Activated CD8-positive, alpha-beta memory T cell treated with anti-CD3 and anti-CD28 coated beads for 4 hours (primary cell): ENCODE measurements at regions not wholly inside any gene's neighbourhood (a gene's known extent, or its start where the extent isn't known, plus 50 kb on each side); places are given as distances from the start of the nearest gene placed in this dataset.

Experiments used
- DNase-seq, 2 donors: peaks; one replicate each; pipeline ENCODE4 v3.0.0-alpha.2; 2020; ENCODE audit warnings: low read depth in 2 of 2

DNA sequence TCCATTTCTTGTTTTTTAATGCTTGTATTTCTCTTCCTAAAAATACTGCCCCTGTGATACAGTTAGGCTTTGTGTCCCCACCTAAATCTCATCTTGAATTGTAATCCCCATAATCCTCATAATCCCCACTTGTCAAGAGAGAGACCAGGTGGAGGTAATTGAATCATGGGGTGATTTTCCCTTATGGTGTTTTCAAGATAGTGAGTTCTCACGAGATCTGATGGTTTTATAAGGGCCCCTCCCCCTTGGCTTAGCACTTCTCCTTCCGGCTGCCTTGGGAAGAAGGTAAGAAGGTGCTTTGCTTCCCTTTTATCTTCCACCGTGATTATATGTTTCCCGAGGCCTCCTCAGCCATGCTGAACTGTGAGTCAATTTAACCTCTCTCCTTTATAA is 227.4 kb downstream of the MAN2A1 start:
- no peak for DNase-seq

DNA sequence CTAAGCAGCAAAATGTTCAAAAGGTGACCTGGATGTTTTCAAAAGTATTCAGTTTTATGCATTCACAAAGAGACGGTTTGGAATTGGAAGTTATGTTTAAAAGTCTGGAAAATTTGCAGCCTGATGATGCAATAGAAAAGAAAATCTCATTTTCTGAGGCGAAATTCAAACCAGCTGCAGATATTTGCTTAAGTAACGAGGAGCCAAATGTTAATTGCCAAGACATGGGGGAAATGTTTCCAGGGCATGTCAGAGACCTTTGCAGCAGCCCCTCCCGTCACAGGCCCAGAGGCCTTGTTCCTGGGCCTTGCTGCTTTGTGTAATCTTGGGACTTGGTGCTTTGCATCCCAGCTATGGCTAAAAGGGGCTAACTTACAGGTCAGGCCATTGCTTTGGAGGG is 228.2 kb downstream of the MAN2A1 start:
- no peak for DNase-seq

DNA sequence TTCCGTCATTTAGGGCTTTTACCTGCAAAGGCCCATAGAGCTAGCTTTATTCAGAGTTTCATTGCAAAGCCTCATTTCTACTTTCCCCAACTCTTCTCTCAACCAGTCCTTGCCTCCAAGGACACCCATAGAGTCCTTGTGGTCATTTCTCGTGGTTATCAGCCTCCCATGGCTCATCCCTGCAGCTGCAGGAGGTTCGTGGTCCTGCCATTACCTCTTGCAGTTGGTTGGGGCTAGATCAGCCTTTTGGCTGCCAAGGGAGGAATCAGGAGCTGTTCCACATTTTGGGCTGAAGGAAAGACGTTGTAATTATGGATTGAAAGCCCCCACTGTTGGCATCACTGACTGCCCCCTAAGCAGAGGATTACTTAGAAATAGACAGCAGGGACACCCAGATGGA is 231.0 kb downstream of the MAN2A1 start:
- no peak for DNase-seq

DNA sequence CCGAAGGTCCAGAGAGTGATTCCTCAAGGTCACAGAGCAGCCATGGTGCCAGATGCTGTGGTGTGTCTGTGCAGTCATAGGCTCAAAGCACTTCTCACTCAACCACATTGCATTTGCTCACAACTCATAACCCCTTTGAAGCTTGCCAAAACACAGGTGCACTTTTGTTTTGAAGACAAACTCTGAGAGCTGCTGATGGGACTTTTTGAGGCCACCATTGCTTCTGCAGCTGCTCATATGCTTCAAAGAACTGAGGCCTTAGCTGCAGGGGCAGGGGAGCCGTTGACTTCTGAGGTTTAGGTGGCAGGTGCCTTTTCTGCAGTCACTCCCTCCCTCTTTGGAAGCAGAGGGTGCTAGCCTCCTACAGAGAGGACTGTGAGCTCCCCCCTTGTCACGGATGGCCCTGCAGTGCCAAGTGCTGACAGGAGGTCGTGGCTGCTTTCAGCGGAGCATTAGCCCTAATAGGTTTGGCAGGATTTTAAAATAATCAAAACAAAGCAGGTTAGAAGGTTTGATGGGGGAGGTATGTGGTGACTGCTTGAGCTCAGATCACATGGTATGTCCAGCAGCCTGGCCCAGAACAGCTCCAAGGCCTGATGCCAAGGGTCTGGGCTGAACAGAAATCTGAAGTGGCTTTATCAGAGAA is 232.1 kb downstream of the MAN2A1 start:
- no peak for DNase-seq

DNA sequence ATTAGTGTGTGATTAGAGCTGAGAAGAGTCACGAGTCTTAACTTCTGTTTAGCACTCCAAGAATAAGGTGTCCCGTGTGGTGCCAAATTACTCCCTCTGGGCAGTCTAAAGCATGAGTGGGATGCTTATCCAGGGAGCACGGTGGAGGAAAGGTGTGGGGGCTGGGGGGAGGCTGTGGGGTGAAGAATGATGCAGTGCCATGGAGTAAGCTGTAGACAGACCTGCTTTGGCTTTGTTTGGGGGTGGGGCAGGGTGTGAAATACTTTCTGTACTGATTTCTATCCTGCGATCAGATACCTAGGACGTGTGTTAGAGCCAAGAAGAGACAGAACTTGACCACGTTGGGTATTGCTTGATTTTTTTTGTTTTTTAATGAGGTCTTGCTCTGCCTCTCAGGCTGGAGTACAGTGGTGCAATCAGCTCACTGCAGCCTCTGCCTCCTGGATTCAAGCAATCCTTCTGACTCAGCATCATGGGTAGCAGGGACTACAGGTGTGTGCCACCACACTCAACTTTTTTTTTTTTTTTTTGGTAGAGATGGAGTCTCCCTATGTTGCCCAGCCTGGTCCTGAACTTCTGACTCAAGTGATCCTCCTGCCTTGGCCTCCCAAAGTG is 232.8 kb downstream of the MAN2A1 start:
- DNase-seq, result no peak

DNA sequence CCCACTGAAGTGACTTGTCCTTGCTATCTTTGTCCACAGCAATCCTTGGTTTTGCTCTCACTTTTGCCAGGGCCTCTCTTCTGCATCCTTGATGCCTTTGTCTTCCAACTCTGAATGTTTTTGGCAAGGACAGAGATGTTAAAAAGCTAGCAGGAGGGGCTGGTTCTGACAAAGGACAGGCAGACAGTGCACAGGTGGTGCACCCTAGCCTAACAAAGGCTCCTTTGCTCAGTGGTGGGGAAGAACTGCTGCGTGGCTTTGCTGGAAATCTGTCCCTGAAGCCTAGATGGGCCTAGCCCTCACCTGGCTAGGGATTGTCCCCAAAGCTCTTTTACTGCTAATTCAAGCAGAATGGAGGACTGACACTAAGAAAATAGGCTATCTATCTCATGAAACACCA is 233.5 kb downstream of the MAN2A1 start:
- DNase-seq, result no peak

DNA sequence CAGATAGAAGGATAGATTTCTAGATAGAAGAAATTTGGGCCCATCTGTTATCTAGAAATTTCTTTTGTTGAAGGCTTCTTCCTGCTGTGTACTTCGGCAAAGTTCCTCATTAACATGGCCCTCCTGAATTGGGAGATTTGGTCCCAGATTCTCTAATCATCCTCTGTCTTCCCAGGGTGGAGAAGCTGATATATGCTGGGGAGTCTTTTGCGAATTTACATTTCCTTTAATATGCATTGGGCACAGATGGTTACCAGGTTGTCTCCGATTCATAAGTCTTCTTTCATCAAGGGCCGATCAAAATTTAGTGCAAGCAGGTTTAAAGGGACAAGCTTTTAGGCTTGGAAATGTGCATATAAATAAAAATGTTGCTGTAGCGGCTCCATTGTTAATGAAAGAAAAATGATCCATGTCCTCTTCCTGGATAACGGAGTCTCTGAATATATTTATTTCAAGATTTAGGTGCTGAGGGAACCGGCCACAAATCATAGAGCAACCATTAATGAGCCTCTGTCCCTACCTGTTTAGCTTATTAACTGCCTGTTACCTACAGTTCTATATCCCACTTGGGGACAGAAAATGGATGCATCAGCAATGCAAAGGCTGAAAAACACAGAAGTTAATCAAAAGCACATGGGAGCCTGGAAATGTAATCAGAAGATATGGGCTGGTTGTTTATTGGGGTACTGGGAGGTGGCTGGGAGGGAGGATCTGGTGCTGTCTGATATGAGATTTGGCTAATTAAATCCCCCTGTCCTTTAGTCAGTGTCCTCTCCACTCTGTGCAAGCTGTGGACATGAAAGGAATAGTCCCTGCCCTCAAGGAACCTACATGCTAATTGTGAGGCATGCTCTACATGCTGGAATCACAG is 234.7 kb downstream of the MAN2A1 start:
- no peak for DNase-seq

DNA sequence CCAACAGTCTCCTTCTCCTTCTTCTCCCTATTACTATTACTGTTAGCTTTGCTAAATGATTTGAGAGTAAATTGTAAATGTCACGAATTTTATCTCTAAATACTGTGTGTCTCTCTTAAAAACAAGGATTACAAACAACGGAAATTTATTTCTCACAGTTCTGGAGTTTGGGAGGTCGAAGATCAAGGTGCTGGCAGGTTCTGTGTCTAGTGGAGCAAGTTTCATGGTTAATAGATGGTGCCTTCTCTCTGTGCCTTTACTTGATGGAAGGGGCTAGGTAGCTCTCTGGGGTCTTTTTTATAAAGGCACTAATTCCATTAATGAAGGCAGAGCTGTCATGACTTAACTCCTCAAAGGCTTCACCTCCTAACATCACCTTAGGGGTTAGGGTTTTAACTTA is 237.9 kb downstream of the MAN2A1 start:
- DNase-seq, result no peak

DNA sequence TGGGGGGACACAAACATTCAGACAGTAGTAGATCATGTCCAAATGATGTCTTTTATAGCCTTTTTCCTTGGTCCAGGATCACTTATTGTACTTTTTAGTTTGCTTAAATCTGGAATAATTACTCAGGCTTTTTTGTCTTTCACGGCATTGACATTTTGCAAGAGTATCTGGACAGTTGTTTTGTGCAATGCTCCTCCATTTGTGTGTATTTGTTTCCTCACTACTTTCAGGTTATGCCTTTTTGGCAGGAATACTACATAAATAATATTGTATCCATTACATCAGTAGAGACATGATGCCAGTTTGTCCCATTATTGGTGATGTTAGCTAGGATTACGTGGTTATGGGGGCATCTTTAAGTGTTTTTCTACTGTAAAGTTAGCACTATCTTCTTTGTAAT is 238.3 kb downstream of the MAN2A1 start:
- DNase-seq, result no peak

DNA sequence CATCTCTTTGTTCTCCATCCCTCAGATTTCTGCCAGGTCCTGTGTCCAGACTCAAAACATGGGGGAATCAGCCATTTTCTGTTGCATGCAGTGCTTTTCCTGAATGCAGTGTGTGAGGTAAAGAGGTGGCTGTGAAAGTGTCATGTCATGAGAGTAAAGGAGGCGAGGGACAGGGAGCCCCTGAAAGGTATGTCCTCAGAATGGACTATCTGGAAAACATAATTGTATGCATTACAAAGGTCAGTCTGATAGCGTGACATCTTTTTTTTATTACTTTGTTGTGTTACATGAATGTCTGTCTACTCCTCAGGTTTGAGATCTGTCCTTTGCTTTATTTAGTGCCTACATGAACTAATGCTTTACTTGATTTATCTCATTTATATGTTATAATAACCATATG is 239.1 kb downstream of the MAN2A1 start:
- DNase-seq, result no peak

DNA sequence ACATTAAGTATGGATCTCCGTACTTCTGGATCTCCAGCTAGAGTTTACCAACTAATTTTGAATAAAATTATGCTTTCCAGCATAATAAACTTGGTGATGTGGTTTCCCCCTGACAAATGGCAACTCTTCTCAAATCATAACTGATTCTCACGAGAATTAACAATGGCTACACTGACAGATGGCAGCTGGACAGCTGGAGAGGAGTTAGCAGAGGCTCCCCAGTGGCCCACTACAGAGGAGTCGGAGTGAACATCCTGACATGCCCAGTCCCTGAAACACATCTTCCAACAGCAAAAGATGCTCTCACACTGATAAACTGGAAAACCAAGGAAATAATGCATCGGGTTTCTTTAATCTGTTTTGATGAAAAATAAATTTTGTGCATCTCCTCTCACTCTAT is 239.6 kb downstream of the MAN2A1 start:
- no peak for DNase-seq

DNA sequence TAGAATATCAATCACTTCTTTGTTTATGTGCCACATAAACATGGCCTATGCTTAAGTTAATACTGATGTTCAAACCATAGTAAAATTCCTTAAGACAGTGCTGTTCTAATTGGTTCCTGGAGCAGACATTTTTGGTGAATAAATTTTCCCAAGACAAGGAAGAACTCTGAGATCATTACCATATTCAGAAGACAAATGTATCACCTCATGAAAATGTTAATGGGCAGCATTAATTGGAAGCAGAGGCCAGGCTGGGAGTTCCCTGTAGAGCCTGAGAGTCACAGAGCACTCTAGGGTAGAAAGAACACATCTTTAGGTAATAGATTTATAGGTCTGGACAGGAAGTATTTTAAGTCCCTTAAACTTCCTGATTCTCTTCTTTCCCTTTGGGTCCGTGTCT is 240.2 kb downstream of the MAN2A1 start:
- no peak for DNase-seq

DNA sequence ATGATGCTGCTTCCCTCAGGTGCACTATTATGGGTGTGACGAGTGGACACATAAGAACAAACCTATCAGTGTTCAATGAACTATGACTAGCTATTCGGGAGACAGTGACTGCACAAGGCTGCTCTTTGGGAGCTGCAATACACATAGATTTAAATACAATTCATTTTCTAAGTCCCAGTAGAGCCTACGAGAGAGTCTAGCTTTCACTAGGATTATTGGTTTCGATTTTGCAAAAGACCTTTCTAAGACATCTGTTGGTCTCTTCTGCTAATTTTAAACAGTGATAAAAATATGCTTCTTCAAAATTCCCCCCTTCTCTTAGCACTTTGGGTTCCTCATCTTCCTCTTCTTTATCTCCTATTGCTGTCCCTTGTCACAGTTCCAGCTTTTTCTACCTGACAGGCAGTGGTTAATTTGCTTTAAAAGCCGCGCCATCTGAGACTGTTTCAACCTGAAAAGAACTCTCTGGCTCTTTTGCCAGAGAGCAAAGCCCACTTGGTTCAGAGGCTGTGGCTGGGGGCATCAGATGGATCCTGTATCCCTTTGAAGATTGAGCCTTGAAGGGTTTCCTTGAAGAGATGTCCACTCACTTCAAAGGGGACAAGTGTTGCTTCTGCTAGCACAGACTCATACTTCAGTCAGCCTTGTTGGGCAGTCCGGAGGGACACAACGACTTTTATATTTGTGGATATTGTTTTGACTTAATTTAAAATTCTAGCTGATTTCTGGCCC is 241.5 kb downstream of the MAN2A1 start:
- DNase-seq, result no peak

DNA sequence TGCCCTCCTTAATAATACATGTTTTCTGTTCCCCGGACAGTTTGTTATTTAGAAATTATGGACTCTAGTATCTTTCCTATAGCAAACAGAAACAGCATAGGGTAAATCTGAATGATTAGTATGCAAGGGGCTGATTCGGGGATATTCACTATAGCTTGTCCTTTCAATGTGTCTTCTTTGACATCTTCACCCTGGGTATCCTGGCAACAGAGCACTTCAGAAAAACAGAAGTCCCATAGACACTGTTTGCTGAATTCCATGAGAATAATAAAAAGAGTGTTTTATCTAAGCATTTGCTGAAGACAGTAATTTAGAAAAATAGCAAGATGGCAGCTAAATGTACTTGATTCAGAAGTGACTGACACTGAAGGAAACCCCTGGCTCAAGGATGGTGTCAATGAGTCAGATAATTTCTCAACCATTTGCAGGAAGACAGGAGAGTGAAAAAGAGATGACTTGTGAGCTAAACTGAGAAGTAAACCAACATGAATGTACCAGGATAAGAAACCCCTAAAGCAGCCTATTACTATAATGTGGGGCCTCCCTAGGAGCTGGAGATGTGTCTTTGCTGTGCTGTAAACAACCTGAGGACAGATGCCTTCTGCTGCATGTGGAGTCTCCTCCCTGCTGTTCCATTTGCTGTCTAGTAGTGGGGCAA is 246.2 kb downstream of the MAN2A1 start:
- DNase-seq, result no peak

DNA sequence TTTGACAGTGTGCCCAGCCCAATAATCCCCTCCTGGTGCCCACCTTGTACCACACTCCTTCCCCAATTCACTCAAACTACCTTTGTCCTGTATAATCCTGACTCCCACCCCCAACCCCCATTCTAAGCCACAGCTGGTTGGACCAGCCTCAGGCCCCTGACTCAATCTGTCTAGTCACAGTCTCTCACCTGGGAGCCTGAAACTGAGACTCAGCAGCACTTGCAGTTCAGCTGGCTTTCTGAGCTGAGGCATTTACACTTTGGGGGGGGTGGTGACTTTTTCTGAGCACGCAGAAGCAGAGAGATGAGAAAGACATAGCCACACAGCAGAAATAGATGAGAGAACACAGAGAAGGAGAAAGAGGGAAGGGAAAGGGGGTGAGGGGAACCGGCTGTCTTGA is 247.3 kb downstream of the MAN2A1 start:
- no peak for DNase-seq

DNA sequence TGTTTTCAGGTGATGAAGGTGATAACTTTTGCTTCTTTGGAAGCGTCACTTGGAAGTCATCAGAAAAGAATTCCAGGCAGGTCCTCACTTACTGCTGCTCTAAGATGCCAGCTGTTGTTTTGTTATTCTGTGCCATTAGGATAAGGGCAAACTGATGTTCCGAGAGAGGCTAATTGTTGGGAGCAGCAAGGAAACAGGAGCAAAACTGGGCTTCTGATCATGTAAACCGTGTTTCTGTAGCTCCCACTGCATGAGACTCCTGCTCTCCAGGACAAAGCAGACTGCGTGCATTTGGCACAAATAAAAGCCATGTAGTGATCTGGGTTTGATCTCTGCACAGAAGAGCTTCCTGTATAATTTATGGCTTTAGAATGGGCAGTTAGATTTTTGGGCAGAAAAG is 248.2 kb downstream of the MAN2A1 start:
- DNase-seq, result no peak

DNA sequence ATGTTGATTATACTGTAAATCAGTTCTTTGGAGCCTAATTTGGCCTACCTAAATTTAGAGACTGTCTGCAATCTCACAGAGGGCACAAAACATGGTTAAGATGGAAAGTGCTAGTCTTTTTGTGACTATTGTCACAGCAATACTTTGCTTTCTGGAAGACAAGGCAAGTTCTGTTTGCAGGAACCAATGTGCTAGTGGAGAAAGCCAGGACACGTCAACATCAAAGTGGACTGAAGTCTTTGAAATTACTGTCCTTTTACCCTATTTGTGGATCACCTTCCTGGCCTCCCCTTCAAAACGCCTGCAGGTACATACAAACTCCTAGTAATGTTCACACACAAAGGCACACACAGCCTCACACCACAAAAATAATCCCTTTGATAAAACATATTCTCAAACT is 248.7 kb downstream of the MAN2A1 start:
- DNase-seq, result no peak

DNA sequence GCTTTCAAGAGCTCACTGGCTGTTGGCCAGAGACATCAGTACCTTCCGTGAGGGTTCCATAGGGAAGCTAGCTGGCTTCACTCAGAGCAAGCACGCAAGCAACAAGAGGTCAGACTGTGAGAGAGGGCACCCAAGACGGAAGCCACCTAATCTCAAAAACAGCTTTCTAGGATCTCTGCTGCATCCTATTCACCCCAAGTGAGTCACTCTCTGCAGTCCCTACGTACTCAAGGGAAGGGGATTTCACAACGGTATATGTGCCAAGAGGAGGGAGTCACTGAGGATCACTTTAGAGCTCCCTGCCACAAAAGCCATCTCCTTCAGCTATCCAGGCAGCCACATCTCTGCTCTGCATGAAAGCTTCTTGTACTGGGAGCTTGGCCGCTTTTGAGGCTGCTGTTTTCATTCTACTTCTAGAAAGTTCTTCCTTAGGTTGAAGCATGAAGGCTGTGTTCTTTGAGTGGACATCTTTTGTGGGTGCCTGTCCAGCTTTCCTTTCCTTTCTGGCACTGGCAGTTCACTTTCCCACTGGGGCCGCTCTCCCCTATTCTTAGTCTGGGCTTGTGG is 249.5 kb downstream of the MAN2A1 start:
- DNase-seq, result no peak

DNA sequence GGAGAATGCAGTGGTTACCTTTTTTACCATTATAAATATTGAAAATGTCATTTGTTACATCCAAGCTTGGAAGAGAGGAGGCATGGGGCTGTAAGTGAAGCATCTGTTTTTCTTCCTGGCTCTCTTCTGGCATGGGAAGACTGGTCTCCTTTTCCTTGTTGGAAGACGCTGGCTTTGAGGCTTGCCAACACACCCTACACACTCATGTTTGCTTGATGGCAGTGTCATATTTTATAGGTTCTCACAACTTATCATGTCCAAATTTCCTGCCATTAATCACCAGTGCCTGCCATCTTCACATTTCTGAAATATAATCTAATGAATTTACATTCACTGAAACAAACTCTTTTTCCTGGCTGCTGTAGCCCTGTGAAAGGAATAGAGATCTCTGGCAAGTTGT is 252.9 kb downstream of the MAN2A1 start:
- DNase-seq, result no peak

DNA sequence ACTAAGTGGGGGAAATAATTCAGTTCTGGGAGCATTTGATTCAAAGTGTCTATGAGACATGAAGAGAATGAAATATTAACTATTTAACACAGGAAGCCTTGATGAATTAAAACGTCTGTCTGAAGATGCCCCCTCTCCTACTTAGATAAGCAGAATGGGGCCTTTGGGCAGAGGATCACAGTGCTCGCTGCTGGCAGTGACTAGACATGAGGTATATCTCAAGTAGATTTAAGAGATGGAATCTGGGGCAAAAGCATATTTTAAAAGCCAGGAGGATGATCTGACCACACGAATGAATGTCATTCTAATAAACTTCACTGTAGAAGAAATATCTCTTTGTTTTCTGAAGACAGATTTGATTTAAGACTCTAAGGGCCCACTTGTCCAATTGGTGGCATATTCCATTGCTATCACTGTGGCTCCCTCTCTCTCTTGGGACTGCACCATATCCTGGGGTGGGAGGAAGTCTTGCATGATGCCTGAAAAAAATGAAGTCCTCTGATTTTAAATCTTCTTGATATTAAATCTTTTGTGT is 254.0 kb downstream of the MAN2A1 start:
- no peak for DNase-seq

DNA sequence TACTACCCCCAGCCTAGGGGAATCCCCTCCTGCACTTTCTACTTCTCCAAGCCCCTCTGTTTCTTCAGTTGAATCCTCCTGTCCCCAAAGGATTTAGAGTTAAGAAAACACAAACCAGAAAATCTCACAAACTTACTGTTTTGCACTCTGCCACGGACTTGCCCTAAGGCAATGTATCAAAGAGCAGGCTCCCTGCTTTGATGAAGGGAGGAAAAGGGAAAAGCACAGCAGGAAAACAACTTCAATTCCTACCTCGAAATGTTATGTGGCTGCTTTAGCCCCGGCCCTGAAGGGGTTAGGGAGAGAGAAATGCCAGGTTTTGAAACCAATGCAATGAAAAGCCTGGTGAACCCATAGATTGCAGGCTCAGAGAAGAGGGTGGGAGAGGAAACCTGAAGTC is 254.7 kb downstream of the MAN2A1 start:
- no peak for DNase-seq
